ENCODE measurements at regions not wholly inside any gene's neighbourhood (a gene's known extent, or its start where the extent isn't known, plus 50 kb on each side); places are given as distances from the start of the nearest gene placed in this dataset.

DNA sequence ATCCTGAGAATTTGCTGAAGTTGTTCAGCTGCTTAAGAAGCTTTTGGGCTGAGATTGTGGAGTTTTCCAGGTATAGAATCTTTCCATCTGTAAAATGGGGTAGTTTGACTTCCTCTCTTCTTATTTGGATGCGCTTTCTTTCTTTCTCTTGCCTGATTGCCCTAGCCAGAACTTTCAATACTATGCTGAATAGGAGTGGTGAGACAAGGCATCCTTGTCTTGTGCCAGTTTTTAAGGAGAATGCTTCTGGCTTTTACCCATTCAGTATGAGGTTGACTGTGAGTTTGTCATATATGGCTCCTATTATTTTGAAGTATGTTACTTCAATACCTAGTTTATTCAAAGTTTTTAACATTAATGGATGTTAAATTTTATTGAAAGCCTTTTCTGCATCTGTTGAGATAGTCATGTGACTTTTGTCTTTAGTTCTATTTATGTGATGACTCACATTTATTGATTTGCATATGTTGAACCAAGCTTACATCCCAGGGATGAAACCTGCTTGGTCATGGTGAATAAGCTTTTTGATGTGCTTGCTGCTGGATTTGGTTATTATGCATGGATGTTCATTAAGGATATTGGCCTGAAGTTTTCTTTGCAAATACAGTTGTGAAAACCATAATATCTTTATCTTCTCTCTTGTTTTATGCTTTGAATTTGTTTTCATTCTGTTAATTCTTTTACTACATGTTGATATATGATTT is 573.8 kb upstream of the NDST4 start:
- Histone ChIP-seq H3K4me2 (no peak overlapping the region), H3K4me1 (ENCODE audit: control insufficient read depth in 1 of 2, insufficient read depth in 2 of 2, low read depth in 1 of 2, low read length in 1 of 2) (no peaks in the 10 kb centered on the region), H3K4me3 (ENCODE audit: low read depth in 2 of 2, low read length in 1 of 2) (no peak overlapping the region), H3K9ac (no peak overlapping the region), H3K9me3 (no peaks in the 10 kb centered on the region), H3K27ac (ENCODE audit: low read depth in 2 of 2, low read length in 1 of 2) (no peak overlapping the region), H4K20me1 (ENCODE audit: insufficient read depth) (no peaks in the 10 kb centered on the region), H3K9me2 (no peaks in the 10 kb centered on the region), H3K36me3 (replicated peaks in 1 of 2; ENCODE audit: control insufficient read depth in 1 of 2, insufficient read depth in 2 of 2, low read length in 1 of 2) (no peaks in the 10 kb centered on the region), H3K79me2 (ENCODE audit: insufficient read depth) (no peaks in the 10 kb centered on the region), H3F3A (replicated peaks; ENCODE audit: insufficient read depth) (no peaks in the 10 kb centered on the region), H2AFZ (ENCODE audit: low read depth) (no peak overlapping the region), H3K27me3 (ENCODE audit: insufficient read depth) (no peaks in the 10 kb centered on the region)
- DNase-seq = no peak
- 31% methylated on average over 1 of the region's 1 CpG for WGBS (ENCODE audit: low lambda C conversion rate)
- POLR2A ChIA-PET = no interaction called here
- CTCF ChIA-PET = no interaction called here
- TF ChIP-seq PBX3 (IDR thresholded peaks at IDR 0.05) (no peak), RXRA (IDR thresholded peaks at IDR 0.05; ENCODE audit: borderline replicate concordance, low read depth) (no peak), MEF2A (IDR thresholded peaks at IDR 0.05; ENCODE audit: borderline replicate concordance, low read depth) (no peak), EZH2phosphoT487 (IDR thresholded peaks at IDR 0.05; ENCODE audit: borderline replicate concordance, low read depth) (no peak), FOSL2 (IDR thresholded peaks at IDR 0.05; ENCODE audit: borderline replicate concordance, low read depth) (no peak), YY1 (IDR thresholded peaks at IDR 0.05; ENCODE audit: low read depth) (no peak), TCF12 (IDR thresholded peaks at IDR 0.05) (no peak), RCOR1 (IDR thresholded peaks at IDR 0.05; ENCODE audit: low read length) (no peak), FOXM1 (IDR thresholded peaks at IDR 0.05; ENCODE audit: low read depth) (no peak), RFX5 (IDR thresholded peaks at IDR 0.05; ENCODE audit: low read length) (no peak), REST (IDR thresholded peaks at IDR 0.05; ENCODE audit: low read depth, low read length) (no peak), JUND (IDR thresholded peaks at IDR 0.05) (no peak)
- TF ChIP-seq, protein P1, sequence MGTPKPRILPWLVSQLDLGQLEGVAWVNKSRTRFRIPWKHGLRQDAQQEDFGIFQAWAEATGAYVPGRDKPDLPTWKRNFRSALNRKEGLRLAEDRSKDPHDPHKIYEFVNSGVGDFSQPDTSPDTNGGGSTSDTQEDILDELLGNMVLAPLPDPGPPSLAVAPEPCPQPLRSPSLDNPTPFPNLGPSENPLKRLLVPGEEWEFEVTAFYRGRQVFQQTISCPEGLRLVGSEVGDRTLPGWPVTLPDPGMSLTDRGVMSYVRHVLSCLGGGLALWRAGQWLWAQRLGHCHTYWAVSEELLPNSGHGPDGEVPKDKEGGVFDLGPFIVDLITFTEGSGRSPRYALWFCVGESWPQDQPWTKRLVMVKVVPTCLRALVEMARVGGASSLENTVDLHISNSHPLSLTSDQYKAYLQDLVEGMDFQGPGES (IDR thresholded peaks at IDR 0.05; ENCODE audit: low read depth, low read length) = no peak
